GM10266 (cell line): ENCODE measurements at regions not wholly inside any gene's neighbourhood (a gene's known extent, or its start where the extent isn't known, plus 50 kb on each side); places are given as distances from the start of the nearest gene placed in this dataset.

ENCODE experiments used
- DNase-seq: peaks from one replicate; pipeline ENCODE4 v3.0.0; 2012; ENCODE audit errors: extremely low spot score
- TF ChIP-seq, protein P1 (sequence below): IDR thresholded peaks from 2 replicates; pipeline ENCODE4 v1.5.1; 2012; ENCODE audit warnings: mild to moderate bottlenecking, low read depth; ENCODE audit not compliant: control insufficient read depth, insufficient read depth; ENCODE audit errors: missing control alignments

DNA sequence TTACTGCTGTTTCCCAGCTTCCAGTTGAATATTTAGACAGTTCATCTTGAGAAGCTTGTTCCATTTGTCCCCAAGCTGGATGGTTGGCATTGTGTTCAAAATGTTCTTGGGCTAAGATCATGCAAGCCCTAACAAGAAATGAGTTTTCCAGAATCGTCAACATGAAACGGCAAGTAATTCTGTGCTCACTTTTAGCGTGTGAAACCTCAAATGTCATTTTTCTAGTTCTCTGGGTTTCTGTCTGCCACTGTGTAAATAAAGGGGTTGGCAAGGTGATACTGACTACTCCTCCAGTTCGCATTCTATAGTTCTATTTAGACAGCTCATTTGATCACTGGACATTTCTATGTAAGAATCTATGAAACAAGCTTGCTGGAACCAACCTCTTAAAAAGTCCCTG lies 194.0 kb downstream of the AHR start:
- peak; percentile 12 for DNase-seq
- TF ChIP-seq, protein P1, sequence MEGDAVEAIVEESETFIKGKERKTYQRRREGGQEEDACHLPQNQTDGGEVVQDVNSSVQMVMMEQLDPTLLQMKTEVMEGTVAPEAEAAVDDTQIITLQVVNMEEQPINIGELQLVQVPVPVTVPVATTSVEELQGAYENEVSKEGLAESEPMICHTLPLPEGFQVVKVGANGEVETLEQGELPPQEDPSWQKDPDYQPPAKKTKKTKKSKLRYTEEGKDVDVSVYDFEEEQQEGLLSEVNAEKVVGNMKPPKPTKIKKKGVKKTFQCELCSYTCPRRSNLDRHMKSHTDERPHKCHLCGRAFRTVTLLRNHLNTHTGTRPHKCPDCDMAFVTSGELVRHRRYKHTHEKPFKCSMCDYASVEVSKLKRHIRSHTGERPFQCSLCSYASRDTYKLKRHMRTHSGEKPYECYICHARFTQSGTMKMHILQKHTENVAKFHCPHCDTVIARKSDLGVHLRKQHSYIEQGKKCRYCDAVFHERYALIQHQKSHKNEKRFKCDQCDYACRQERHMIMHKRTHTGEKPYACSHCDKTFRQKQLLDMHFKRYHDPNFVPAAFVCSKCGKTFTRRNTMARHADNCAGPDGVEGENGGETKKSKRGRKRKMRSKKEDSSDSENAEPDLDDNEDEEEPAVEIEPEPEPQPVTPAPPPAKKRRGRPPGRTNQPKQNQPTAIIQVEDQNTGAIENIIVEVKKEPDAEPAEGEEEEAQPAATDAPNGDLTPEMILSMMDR: no peak

GRCh38 chr7:17493446-17493845 lies 195.0 kb downstream of the AHR start:
- DNase-seq: no peak
- TF ChIP-seq, protein P1: no peak

DNA sequence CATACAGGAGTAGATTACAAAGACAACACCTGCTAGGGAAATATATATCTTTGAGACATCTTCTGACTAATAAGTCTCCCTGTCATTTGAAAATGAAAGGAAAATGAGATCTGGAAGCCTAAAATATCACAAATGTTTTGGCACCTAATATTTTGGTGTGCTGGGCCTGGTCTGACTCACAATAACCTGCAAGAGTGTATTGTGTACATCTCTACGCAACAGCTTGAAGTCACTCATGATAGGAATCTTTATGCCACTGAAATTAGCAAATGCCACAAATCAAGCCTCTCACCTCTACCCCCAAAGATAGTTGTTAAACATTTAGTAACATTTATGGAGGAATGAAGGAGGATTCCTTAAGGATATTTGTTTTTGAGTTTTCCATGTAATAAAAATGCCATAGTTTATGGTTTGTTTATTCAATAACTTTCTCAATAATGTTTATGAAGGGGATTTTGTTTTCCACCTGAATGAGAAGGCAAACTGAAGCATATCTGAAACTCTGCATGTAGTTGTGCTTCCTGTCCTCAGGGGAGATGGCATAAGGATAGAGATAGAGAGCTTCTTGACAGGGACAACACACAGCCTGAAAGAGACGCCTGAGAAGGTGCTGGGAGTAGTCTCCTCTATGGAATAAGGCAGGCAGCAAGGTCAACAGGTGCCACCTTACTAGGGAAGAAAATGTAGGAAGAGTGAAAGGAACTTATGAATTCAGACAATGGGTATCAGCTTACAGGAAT lies 197.4 kb downstream of the AHR start:
- TF ChIP-seq, protein P1: no peak
- DNase-seq: no peak

DNA sequence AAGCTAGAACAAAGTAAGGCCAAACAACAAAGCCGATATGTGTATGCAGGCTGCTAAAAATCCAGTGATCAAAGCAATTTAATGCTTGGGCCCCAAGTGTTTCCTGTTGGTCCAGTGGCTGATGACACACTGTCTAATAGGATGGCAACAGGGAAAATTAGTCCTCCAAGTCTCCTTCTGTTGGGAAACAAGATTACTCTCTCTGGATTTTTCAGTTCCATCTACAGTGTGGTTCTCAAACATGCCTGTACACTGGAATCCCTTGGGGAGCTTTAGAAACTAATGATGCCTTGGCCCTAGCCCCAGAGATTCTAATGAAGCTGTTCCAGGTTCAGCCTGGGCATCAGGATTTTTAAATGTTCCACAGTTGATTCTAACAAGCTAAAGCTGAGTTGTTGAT lies 198.7 kb downstream of the AHR start:
- DNase-seq: no peak

GRCh38 chr7:17497549-17498167 lies 199.2 kb downstream of the AHR start:
- TF ChIP-seq, protein P1: no peak
- DNase-seq: no peak

More for the DNA sequence above, 198.7 kb downstream of the AHR start:
- TF ChIP-seq, protein P1: no peak

DNA sequence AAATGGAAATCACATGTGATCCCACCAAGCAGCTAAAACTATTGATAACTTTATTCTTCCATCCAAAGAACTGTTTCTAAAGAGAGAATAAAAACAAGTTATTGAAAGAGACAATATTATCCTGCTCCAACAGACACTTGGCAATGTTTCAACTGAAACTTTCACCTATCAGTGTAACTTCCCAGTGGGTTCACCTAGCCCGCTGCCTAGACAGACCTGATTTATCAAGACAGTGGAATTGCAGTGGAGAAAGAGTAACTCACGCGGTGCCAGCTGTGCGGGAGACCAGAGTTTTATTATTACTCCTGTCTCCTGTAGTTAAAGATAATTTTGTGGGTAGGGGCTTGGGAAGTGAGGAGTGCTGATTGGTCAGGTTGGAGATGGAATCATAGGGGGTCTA lies 199.8 kb downstream of the AHR start:
- TF ChIP-seq, protein P1: no peak
- no peak for DNase-seq

DNA sequence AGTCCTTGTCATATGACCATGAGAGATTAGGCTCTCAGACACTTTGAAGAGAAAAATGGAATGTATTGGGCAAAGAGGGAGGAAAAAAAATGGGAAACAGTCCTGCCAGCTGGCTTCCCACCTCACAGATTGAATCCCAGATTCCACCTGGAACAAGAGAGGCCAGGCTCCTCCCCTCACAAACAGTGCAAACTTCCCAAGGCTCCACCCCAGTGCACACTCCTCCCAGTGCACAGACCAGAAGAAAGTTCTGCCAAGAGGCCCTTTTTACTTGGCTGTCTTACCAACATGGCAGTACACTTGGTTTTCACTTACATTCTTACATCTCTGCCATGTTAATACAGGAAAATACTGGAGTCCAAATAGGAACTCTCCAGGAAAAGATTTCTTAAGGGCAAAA lies 202.3 kb downstream of the AHR start:
- no peak for DNase-seq
- TF ChIP-seq, protein P1: no peak
